ENCODE measurements at regions not wholly inside any gene's neighbourhood (a gene's known extent, or its start where the extent isn't known, plus 50 kb on each side); places are given as distances from the start of the nearest gene placed in this dataset.

DNA sequence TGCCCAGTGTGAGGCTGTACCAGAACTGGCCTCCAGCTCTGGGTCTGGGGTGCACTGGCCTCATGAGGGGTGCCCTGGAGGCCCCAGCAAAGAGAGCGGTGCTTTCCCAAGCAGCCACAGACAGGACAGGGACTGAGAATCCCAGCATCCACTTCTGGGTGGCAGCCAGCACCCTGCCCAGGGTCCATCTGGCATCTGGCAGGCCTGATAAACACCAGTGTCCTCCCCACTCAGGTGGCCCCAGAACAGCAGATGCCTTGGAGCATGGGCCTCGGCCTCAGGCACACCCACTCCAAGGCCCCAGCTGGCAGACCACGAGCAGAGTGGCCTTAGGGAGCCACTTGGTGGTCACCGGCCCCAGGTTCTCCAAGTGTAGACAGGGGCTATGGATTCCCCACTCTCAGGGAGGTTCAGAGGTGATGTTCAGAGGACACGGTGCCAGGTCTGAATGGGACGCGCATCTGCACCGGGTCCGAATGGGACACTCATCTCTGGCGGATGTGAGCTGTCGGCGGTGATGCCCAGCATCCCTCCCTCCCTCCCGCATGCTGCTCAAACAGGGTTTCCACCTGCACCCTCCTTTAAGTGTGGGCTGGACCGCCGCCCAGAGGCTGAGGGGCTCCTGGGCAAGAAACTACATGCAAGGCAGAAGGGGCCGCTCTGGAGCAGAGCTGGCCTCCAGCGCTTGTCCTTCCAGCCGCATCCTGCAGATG is 82.2 kb upstream of the GPC1 start:
- POLR2A ChIA-PET, result no interaction called here
- DNase-seq (ENCODE audit: unreplicated experiment), result no peak
- H3K27ac Mint-ChIP-seq (ENCODE audit: low read depth, unreplicated experiment), result no peak overlapping the region

DNA sequence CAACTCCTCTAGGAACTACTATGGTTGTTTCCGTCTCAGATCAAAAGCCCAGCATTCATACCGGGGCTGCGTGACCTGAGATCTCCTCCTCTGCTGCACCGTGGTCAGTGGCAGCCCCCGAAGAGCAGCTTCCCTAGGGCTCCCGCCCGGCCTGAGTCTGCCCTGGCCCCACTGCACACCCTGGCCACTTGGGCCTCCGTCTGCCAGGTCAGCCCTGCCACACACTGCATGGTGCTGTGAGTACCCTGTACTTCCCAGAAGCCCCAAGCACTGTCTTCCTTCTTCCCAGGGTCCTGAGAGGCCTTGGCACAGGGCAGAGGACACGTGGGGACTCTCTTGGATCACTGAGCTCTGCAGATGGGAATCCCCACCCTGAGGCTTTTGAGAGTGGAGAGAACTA is 81.5 kb upstream of the GPC1 start:
- no TSS peak for BruUV-seq (replicated peaks)
- H3K36me3 Mint-ChIP-seq (ENCODE audit: insufficient read depth, unreplicated experiment), result no peaks in the 10 kb centered on the region
- H3K9me3 Mint-ChIP-seq (ENCODE audit: unreplicated experiment), result no peaks in the 10 kb centered on the region
- H3K27ac Mint-ChIP-seq (ENCODE audit: low read depth, unreplicated experiment), result no peak overlapping the region
- intact Hi-C loops (cut with micrococcal nuclease), result no loop called here
- DNase-seq (ENCODE audit: unreplicated experiment), result no peak
- ChIA-PET POLR2A (no interaction called here), CTCF (no interaction called here)
- no peaks in the 10 kb centered on the region for H3K4me1 Mint-ChIP-seq (ENCODE audit: insufficient read depth, unreplicated experiment)
- no peak overlapping the region for H3K4me3 Mint-ChIP-seq (ENCODE audit: unreplicated experiment)
- H3K27me3 Mint-ChIP-seq (ENCODE audit: insufficient read depth, unreplicated experiment), result peaks cover 22% of the 10 kb centered on the region
- TF ChIP-seq, protein P1, sequence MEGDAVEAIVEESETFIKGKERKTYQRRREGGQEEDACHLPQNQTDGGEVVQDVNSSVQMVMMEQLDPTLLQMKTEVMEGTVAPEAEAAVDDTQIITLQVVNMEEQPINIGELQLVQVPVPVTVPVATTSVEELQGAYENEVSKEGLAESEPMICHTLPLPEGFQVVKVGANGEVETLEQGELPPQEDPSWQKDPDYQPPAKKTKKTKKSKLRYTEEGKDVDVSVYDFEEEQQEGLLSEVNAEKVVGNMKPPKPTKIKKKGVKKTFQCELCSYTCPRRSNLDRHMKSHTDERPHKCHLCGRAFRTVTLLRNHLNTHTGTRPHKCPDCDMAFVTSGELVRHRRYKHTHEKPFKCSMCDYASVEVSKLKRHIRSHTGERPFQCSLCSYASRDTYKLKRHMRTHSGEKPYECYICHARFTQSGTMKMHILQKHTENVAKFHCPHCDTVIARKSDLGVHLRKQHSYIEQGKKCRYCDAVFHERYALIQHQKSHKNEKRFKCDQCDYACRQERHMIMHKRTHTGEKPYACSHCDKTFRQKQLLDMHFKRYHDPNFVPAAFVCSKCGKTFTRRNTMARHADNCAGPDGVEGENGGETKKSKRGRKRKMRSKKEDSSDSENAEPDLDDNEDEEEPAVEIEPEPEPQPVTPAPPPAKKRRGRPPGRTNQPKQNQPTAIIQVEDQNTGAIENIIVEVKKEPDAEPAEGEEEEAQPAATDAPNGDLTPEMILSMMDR (IDR thresholded peaks at IDR 0.05; ENCODE audit: unreplicated experiment), result no peak

More for the DNA sequence above, 82.2 kb upstream of the GPC1 start:
- Mint-ChIP-seq H3K27me3 (ENCODE audit: insufficient read depth, unreplicated experiment) (peaks cover 22% of the 10 kb centered on the region), H3K36me3 (ENCODE audit: insufficient read depth, unreplicated experiment) (no peaks in the 10 kb centered on the region), H3K9me3 (ENCODE audit: unreplicated experiment) (no peaks in the 10 kb centered on the region), H3K4me3 (ENCODE audit: unreplicated experiment) (no peak overlapping the region), H3K4me1 (ENCODE audit: insufficient read depth, unreplicated experiment) (no peaks in the 10 kb centered on the region)
- TF ChIP-seq, protein P1 (IDR thresholded peaks at IDR 0.05; ENCODE audit: unreplicated experiment), result no peak
- intact Hi-C loops (cut with micrococcal nuclease), result no loop called here
- BruUV-seq (replicated peaks), result no TSS peak
- CTCF ChIA-PET, result interaction anchor here (0.6 kb wide), 1 partner anchor 97 kb away, joined by 3 read pairs; no protein-coding TSS in a partner anchor

DNA sequence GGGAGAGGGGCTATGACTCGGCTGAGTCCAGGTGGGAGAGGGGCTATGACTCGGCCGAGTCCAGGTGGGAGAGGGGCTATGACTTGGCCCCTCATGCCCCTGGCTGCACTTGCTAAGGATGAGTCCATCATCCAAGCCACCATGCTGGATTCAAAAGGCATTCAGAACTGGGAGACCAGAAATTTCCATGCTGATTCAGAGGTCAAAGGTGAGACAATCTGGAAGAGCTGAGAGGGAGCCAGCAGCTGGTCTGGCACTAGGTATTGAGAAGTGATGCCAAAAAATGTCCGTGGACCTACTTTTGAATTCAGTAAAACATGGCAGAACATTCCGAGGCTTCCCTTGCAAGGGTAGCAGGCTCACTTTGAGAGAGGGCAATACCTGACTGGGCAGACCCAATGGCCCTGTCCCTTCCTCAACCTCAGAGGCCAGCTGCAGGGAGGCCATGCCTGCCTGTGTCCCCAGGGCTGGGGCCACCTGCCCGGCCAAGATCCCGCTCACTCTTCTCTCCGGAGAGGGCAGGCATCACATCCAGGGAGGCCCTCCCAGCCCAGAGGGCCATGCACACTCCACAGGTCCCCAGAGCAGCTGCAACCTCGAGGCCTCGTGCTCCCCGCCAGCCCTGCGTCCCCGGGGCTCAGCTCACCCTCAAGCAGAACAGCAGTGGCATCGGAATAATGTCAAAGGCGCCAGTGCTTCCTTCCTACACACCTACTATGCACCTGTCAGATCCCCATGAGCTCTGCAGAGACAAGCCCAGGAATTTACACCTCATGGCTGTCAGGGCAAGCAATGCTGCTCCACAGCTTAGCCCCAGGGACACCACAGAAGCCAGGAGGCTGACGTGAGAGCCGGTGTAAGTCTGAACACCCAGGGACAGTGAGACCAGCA is 80.2 kb upstream of the GPC1 start:
- BruUV-seq (replicated peaks), result no TSS peak
- Mint-ChIP-seq H3K36me3 (ENCODE audit: insufficient read depth, unreplicated experiment) (no peaks in the 10 kb centered on the region), H3K4me1 (ENCODE audit: insufficient read depth, unreplicated experiment) (no peaks in the 10 kb centered on the region), H3K4me3 (ENCODE audit: unreplicated experiment) (no peak overlapping the region), H3K27me3 (ENCODE audit: insufficient read depth, unreplicated experiment) (peaks cover 22% of the 10 kb centered on the region), H3K27ac (ENCODE audit: low read depth, unreplicated experiment) (no peak overlapping the region), H3K9me3 (ENCODE audit: unreplicated experiment) (peaks cover under 1% of the 10 kb centered on the region)
- TF ChIP-seq, protein P1 (IDR thresholded peaks at IDR 0.05; ENCODE audit: unreplicated experiment), result no peak
- ChIA-PET POLR2A (interaction anchor here (0.7 kb wide), 1 partner anchor 15 kb away, joined by 6 read pairs; no protein-coding TSS in a partner anchor), CTCF (interaction anchor here (0.6 kb wide), 1 partner anchor 1838 kb away, joined by 3 read pairs; no protein-coding TSS in a partner anchor)
- intact Hi-C loops (cut with micrococcal nuclease), result no loop called here
- peak; percentile 39 for DNase-seq (ENCODE audit: unreplicated experiment)

DNA sequence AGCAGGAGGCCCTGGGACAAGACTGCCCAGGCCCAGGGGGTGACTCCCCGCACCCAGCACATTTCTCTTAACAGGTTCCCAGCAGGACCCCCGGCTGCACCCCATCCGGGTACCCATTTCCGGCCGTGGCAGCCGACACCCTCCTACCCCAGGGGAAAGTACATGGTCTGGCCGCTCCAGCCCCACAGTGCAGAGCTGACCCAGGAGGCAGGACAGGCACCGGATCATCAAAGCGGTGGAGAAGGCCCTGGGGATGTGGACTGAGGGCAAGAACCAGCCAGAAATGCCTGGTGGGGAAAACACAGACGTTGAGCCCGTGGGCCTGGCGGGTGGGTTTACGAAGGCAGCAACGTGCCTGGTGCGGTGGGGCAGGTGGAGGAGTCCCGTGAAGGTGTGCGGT is 79.5 kb upstream of the GPC1 start:
- no peak for DNase-seq (ENCODE audit: unreplicated experiment)
- H3K4me1 Mint-ChIP-seq (ENCODE audit: insufficient read depth, unreplicated experiment), result no peaks in the 10 kb centered on the region
- TF ChIP-seq, protein P1 (IDR thresholded peaks at IDR 0.05; ENCODE audit: unreplicated experiment), result no peak
- H3K4me3 Mint-ChIP-seq (ENCODE audit: unreplicated experiment), result no peak overlapping the region
- peaks cover 7% of the 10 kb centered on the region for H3K9me3 Mint-ChIP-seq (ENCODE audit: unreplicated experiment)
- no peaks in the 10 kb centered on the region for H3K36me3 Mint-ChIP-seq (ENCODE audit: insufficient read depth, unreplicated experiment)
- ChIA-PET POLR2A (interaction anchor here (0.7 kb wide), 1 partner anchor 14 kb away, joined by 6 read pairs; no protein-coding TSS in a partner anchor), CTCF (no interaction called here)
- peaks cover 22% of the 10 kb centered on the region for H3K27me3 Mint-ChIP-seq (ENCODE audit: insufficient read depth, unreplicated experiment)
- intact Hi-C loops (cut with micrococcal nuclease), result no loop called here
- H3K27ac Mint-ChIP-seq (ENCODE audit: low read depth, unreplicated experiment), result no peak overlapping the region
- no TSS peak for BruUV-seq (replicated peaks)
